Activated T-cell treated with anti-CD3 and anti-CD28 coated beads, Interleukin-2, amount 50 U/mL, for 24 hours (primary cell): ENCODE measurements at regions not wholly inside any gene's neighbourhood (a gene's known extent, or its start where the extent isn't known, plus 50 kb on each side); places are given as distances from the start of the nearest gene placed in this dataset.
"Not testable (repeated sequence)": the region's sequence is repeated elsewhere in the genome, so short reads cannot be mapped to it uniquely, and the experiment has no call there.

Source experiments
- DNase-seq: peaks from one replicate; pipeline ENCODE4 v3.0.0-alpha.2; 2020
- H3K27ac Mint-ChIP-seq: 2 replicates; pipeline ENCODE4 v1.8.0; 2020; ENCODE audit warnings: mild to moderate bottlenecking, mixed read lengths
- H3K27me3 Mint-ChIP-seq: 2 replicates; pipeline ENCODE4 v1.8.0; 2020; ENCODE audit warnings: mixed read lengths
- H3K36me3 Mint-ChIP-seq: 2 replicates; pipeline ENCODE4 v1.8.0; 2020; ENCODE audit warnings: low read depth, mixed read lengths
- H3K4me1 Mint-ChIP-seq: 2 replicates; pipeline ENCODE4 v1.8.0; 2020; ENCODE audit warnings: low read depth, mixed read lengths
- H3K4me3 Mint-ChIP-seq: 2 replicates; pipeline ENCODE4 v1.8.0; 2020; ENCODE audit warnings: mild to moderate bottlenecking, moderate library complexity, mixed read lengths
- H3K9me3 Mint-ChIP-seq: 2 replicates; pipeline ENCODE4 v1.8.0; 2020; ENCODE audit warnings: mixed read lengths

GRCh38 chrX:140034916-140035315, 69.6 kb upstream of the CXorf66 start:
- H3K36me3 Mint-ChIP-seq: no peaks in the 10 kb centered on the region
- no peaks in the 10 kb centered on the region for H3K4me1 Mint-ChIP-seq
- H3K27me3 Mint-ChIP-seq: peaks cover 39% of the 10 kb centered on the region
- no peak overlapping the region for H3K27ac Mint-ChIP-seq
- no peak overlapping the region for H3K4me3 Mint-ChIP-seq
- H3K9me3 Mint-ChIP-seq: peaks cover 6% of the 10 kb centered on the region
- DNase-seq: no peak

- H3K4me3 Mint-ChIP-seq: no peak overlapping the region
- no peaks in the 10 kb centered on the region for H3K36me3 Mint-ChIP-seq
- H3K27me3 Mint-ChIP-seq: no peaks in the 10 kb centered on the region
- no peak for DNase-seq
- H3K27ac Mint-ChIP-seq: no peak overlapping the region
- H3K9me3 Mint-ChIP-seq: no peaks in the 10 kb centered on the region
- no peaks in the 10 kb centered on the region for H3K4me1 Mint-ChIP-seq
These were observed 57.2 kb upstream of the CXorf66 start for GRCh38 chrX:140022482-140022881.

GRCh38 chrX:140019134-140019533, 53.8 kb upstream of the CXorf66 start:
- not testable (repeated sequence) for H3K27me3 Mint-ChIP-seq, H3K9me3 Mint-ChIP-seq, H3K27ac Mint-ChIP-seq, H3K4me1 Mint-ChIP-seq, DNase-seq, H3K4me3 Mint-ChIP-seq, H3K36me3 Mint-ChIP-seq
